Astrocyte of the spinal cord (primary cell): ENCODE measurements at regions not wholly inside any gene's neighbourhood (a gene's known extent, or its start where the extent isn't known, plus 50 kb on each side); places are given as distances from the start of the nearest gene placed in this dataset.
A peak's percentile ranks its signal among the peaks of the same experiment; 100 is the strongest.
"Not testable (repeated sequence)": the region's sequence is repeated elsewhere in the genome, so short reads cannot be mapped to it uniquely, and the experiment has no call there.

Experiments
- DNase-seq: peaks from one replicate; pipeline ENCODE4 v3.0.0; 2011; ENCODE audit warnings: low read depth, low spot score
- H3K4me3 ChIP-seq: 2 replicates; pipeline ENCODE4 v1.5.1; 2011; ENCODE audit warnings: low read depth, mild to moderate bottlenecking, low read length, moderate library complexity
- in situ Hi-C: cut with HindIII; loops from 2 replicates; pipeline ENCODE4 v1.10.0; 2017; ENCODE audit warnings: low sequenced_read_pairs
- TF ChIP-seq, protein P1 (sequence below): IDR thresholded peaks from 2 replicates; pipeline ENCODE4 v1.5.1; 2012; ENCODE audit warnings: low read depth, mild to moderate bottlenecking, low read length, inconsistent platforms

DNA sequence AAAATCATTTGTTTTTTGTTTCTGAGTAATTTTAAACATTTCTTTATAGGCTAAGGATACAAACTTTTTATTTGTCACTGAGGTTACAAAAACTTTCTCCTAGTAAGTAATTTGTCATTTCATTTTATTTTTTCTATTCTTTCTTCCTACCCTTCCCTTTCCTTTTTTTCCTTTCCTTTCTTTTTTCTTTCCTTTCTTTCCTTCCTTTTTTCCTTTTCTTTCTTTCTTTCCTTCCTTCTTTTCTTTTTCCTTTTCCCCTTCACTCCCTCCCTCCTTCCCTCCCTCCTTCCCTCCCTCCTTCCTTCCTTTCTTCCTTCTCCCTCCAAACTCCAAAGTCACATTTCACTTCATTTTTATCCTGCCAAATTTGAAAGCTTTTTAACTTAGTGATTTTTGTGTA lies 115.1 kb upstream of the FAN1 start:
- in situ Hi-C loops = no loop called here
- TF ChIP-seq, protein P1, sequence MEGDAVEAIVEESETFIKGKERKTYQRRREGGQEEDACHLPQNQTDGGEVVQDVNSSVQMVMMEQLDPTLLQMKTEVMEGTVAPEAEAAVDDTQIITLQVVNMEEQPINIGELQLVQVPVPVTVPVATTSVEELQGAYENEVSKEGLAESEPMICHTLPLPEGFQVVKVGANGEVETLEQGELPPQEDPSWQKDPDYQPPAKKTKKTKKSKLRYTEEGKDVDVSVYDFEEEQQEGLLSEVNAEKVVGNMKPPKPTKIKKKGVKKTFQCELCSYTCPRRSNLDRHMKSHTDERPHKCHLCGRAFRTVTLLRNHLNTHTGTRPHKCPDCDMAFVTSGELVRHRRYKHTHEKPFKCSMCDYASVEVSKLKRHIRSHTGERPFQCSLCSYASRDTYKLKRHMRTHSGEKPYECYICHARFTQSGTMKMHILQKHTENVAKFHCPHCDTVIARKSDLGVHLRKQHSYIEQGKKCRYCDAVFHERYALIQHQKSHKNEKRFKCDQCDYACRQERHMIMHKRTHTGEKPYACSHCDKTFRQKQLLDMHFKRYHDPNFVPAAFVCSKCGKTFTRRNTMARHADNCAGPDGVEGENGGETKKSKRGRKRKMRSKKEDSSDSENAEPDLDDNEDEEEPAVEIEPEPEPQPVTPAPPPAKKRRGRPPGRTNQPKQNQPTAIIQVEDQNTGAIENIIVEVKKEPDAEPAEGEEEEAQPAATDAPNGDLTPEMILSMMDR = no peak
- no peak overlapping the region for H3K4me3 ChIP-seq
- no peak for DNase-seq

DNA sequence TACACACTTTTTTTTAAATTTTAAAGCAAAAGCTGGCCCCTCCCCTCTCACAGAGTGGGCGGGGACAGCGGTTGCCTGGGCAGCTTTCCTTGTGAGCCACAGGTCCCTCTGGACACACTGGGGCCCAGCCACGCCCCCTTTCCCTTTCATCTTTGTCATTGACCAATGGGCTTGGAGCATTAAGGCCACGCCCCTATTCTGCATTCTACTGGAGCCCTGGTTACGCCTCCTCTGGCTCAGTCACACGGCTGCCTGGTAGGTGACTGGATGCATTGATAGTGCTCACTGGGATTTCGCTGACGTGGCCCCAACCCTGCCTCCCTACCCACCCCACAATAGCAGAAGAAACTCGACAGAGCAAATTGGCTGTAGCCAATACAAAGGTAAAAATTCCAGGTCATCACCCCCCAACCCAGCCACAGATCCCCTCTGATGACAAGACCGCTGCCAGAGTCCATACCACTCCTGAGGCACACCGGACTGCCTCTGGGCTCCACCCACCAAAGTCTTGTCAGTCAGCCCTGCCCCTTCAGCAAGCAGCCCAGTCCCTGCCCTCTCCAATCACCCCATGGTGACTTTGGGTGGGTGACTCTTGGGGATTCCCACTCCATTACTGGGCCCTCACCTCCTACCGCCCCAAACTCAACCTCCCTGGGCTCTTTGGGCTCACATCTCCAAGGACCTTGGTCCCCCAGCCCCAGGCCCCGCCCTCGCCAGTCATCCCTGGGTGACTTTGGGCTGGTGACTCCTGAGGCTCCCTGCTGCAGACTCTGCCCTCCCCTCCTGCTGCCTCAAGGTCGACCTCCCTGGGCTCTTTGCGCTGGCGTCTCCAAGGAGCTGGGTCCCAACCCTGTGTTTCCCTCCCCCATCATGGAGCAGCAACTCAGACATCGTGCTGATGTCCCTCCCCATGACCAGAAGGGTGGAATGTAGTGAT lies 112.2 kb upstream of the FAN1 start:
- in situ Hi-C loops = no loop called here
- TF ChIP-seq, protein P1 = no peak
- no peak for DNase-seq
- no peak overlapping the region for H3K4me3 ChIP-seq

DNA sequence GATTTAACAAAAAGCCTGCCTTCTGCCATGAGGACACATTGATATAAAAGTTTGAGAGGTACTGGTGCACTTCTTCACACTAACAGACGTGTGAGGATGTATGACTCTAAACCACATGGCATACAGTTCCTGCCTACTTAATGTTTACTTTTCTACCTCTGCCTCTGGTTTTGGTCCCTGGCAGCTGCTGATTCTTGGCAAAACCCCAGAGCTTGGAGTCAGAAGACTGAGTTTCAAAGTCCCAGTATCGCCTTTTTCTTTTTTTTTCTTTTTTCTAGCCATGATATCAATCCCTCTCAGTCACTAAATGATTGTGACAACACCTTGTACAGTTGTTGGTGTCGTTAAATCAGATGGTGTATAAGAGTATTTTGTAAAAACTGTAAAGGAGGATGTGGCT lies 110.9 kb upstream of the FAN1 start:
- H3K4me3 ChIP-seq, in situ Hi-C loops: not testable (repeated sequence)
- DNase-seq = peak; percentile 1

DNA sequence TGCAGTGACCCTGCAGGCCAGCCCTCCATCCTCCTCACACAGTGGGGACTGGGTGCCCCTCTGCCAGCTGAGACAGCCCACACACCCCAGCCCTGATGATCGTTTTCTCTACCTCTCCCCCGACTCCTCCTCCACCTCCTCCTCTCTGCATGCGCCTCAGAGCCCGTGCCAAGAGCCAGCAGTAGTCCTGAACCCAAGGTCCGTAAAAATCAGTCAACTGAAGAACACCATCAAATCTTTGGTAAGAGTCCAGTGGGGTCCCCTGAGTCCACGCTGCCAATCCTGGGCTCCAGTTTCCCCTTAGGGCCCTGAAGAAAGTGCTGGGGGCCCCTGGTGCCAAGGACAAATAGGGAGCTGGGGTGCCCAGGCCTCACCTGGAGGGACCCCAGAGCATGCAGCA lies 109.3 kb upstream of the FAN1 start:
- TF ChIP-seq, protein P1 = no peak
- in situ Hi-C loops = no loop called here
- no peak for DNase-seq
- H3K4me3 ChIP-seq = no peak overlapping the region

DNA sequence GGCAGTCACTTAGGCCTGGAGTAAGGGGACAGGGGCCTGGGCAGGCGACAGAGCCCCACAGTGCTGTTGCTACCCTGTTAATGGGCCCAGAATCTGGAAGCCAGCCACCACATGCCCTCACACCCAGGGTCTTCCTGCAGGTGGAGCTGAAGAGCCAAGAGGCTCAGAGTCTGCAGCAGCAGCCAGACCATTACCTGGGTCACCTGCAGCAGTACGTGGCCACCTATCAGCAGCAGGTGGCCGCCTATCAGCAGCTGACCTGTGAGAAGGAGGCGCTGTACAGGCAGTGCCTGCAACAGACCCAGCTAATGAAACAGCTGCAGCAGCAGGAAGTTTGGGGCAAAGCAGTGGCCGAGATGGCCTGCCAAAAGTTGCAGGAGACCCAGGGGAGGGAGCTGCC lies 104.2 kb upstream of the FAN1 start:
- TF ChIP-seq, protein P1 = peak; percentile 25
- in situ Hi-C loops, DNase-seq: not testable (repeated sequence)

DNA sequence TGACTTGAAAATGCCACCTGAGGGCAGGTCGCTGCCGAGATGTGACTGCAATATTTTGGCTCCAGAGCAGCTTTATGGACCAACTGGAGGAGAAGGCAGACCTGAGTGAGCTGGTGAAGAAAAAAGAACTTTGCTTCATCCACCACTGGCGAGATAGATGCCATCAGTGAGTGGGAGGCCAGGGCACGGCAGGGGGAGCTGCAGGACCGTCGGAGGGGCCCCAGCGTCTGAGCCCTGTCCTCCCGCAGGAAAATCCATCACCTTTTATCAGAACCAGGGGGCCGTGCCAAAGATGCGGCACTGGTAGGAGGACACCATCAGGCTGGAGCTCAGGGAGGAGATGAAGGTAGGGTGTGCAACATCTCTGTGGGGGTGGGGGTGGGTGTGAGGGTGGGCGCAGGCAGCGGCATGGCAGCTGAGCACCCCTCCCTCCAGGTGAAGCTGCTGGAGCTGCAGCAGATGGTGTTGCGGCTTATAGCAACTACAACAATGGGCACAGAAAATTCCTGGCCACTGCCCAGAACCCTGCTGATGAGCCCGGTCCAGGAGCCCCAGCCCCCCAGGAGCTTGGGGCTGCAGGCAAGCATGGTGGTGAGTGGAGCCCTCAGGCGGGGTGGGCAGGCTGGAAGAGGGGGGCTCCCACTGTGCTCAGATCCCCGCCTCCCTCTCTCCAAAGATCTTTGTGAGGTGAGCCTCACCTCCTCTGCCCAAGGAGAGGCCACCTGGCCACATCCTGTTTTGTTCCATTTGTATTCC lies 102.4 kb upstream of the FAN1 start:
- DNase-seq, H3K4me3 ChIP-seq, in situ Hi-C loops: not testable (repeated sequence)
- TF ChIP-seq, protein P1 = peak; percentile 38

More for the DNA sequence above, 104.2 kb upstream of the FAN1 start:
- not testable (repeated sequence) for H3K4me3 ChIP-seq

DNA sequence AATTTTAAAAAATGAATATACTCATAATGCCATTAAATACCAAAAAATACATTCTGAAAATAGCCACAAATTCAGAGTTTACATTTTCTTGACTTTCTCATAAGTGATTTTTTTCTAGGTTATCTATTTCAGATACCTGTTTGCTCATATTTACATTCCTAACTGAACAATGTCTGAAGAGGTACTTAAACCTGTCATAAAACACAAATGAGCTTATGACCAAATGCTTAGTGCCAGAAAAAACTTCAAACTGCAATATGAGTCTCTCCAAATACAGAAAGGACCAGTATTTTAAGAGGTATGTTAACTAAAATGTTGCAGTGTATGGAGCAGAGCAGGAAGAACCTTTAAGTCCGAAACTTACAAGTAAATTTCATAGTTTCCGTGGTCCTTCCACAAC lies 101.7 kb upstream of the FAN1 start:
- in situ Hi-C loops, DNase-seq, H3K4me3 ChIP-seq: not testable (repeated sequence)

DNA sequence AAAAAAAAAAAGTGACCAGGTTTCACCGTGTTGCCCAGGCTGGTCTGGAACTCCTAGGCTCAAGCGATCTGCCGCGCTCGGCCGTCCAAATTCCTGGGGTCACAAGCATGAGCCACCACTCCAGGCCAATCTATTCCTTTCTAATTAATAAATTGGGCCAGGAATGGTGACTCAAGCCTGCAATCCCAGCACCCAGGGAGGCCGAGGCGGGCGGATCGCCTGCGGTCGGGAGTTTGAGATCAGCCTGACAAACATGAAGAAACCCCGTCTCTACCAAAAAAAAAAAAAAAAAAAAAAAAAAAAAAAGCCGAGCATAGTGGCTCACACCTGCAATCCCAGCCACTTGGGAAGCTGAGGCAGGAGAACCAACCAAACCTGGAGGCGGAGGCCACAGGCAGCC lies 100.0 kb upstream of the FAN1 start:
- in situ Hi-C loops, H3K4me3 ChIP-seq, DNase-seq: not testable (repeated sequence)
